Esophagus (tissue), 2 donors: ENCODE measurements at regions not wholly inside any gene's neighbourhood (a gene's known extent, or its start where the extent isn't known, plus 50 kb on each side); places are given as distances from the start of the nearest gene placed in this dataset.

ENCODE experiments used
- H3K27ac ChIP-seq, 2 donors: one replicate each; pipeline ENCODE4 v1.5.1; 2013; ENCODE audit warnings: low read depth in 2 of 2, mild to moderate bottlenecking in 2 of 2, inconsistent platforms in 1 of 2, low read length in 1 of 2, moderate library complexity in 1 of 2
- H3K27me3 ChIP-seq, 2 donors: one replicate each; pipeline ENCODE4 v1.6.1; 2013; ENCODE audit warnings: low read length in 2 of 2, control low read depth in 1 of 2, mild to moderate bottlenecking in 1 of 2; ENCODE audit not compliant: insufficient read depth in 2 of 2, control insufficient read depth in 1 of 2
- H3K36me3 ChIP-seq, 2 donors: one replicate each; pipeline ENCODE4 v1.6.1; 2013; ENCODE audit warnings: low read length in 1 of 2; ENCODE audit not compliant: control insufficient read depth in 2 of 2, insufficient read depth in 2 of 2
- H3K4me1 ChIP-seq, 2 donors: one replicate each; pipeline ENCODE4 v1.6.1; 2013; ENCODE audit warnings: low read length in 1 of 2; ENCODE audit not compliant: control insufficient read depth in 2 of 2, insufficient read depth in 2 of 2
- H3K4me3 ChIP-seq, 2 donors: one replicate each; pipeline ENCODE4 v1.5.1; 2013; ENCODE audit warnings: low read length in 2 of 2, mild to moderate bottlenecking in 2 of 2, low read depth in 1 of 2, moderate library complexity in 1 of 2
- H3K9me3 ChIP-seq, 2 donors: one replicate each; pipeline ENCODE4 v1.6.1; 2013; ENCODE audit warnings: mild to moderate bottlenecking in 2 of 2, low read depth in 1 of 2, low read length in 1 of 2, moderate library complexity in 1 of 2; ENCODE audit not compliant: control insufficient read depth in 2 of 2, insufficient read depth in 1 of 2
- WGBS, 2 donors: extraction: QIAGEN DNeasy Blood & Tissue Kit; methylation state at CpG; one replicate each; pipeline ENCODE4 v1.1.7; 2013; 5-methylcytosine and 5-hydroxymethylcytosine counted together
- donor health status: healthy with polysubstance abuse.
- donor health status: Bipolar disorder and iron deficiency.

DNA sequence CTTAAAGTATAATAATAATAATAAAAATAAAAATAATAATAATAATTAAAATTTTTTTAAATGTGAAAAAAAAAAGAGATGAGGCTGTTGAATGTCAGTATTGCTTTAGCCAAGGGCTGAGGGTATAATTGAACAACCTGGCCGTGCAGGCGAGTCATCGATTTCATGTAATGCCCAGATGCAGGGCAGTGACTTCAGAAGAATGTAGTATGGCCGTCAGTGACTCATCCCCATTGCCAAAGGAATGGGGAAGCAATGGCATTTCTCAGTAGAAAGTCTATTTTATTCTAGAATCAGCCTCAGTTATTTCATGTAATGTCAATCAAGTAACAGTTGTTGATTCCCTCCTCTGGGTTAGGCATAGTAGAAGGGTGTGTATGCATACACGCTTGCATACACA, 516.4 kb downstream of the GLRX3 start:
- H3K27me3 ChIP-seq = no peaks in the 10 kb centered on the region
- 91 to 93% methylated on average over 5 of the region's 5 CpGs for WGBS, 2 donors
- H3K4me3 ChIP-seq = no peak overlapping the region
- H3K4me1 ChIP-seq = no peaks in the 10 kb centered on the region
- H3K9me3 ChIP-seq = peaks cover 6 to 15% of the 10 kb centered on the region in 2 donors
- H3K27ac ChIP-seq = no peak overlapping the region
- no peaks in the 10 kb centered on the region for H3K36me3 ChIP-seq

DNA sequence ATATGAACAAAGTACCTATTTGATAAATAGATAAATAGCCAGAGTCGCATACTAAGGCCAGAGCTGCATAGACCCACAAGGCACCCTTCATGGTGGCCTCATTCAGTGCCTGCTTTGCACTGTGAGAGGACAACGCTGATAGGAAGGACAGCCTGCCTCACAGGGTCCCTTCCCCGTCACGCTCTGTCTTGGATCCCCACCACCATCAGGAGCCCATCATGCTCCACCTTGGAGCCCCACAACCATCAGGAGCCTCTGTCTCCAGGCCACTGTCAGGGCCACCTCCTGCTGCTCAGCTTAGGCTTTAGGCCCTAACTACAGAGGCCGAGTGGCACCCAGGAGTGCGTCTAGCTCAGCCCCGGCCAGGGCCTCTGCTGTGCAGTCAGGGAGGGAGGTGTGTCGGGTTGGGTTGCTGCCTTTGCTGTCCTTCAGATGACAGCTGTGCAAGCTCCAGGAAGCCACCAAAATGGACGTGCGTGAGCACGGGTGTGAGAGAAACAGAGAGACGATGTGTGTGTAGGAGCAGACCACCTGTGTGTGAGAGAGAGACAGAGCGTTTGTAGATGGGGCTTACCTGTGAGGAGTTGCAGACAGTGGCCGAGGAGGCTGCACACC, 516.9 kb downstream of the GLRX3 start:
- Histone ChIP-seq H3K27ac (no peak overlapping the region), H3K4me1 (no peaks in the 10 kb centered on the region), H3K36me3 (no peaks in the 10 kb centered on the region), H3K9me3 (peaks cover 6 to 15% of the 10 kb centered on the region in 2 donors), H3K27me3 (no peaks in the 10 kb centered on the region), H3K4me3 (no peak overlapping the region)
- 81 to 85% methylated on average over 14 of the region's 14 CpGs for WGBS, 2 donors

DNA sequence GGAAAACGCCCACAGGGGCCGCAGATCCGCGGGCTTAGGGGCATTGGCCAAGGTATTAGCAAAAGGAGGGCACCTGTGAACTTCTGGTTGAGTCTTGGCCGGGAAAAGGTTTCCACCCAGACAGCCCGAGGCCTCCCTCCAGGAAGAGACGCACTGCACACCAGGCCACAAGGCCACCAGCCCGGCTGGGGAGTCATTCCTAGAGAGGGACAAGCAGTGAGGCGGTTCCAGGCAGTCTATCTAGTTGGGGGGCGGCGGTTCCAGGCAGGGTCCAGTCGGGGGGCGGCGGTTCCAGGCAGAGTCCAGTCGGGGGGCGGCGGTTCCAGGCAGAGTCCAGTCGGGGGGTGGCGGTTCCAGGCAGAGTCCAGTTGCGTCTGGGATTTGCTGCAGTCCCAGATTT, 518.5 kb downstream of the GLRX3 start:
- Histone ChIP-seq H3K9me3 (peaks cover 8 to 14% of the 10 kb centered on the region in 2 donors), H3K36me3 (no peaks in the 10 kb centered on the region), H3K4me1 (no peaks in the 10 kb centered on the region), H3K27ac (no peak overlapping the region), H3K27me3 (no peaks in the 10 kb centered on the region), H3K4me3 (no peak overlapping the region)
- WGBS, 2 donors = 88 to 92% methylated on average over 20 of the region's 20 CpGs

DNA sequence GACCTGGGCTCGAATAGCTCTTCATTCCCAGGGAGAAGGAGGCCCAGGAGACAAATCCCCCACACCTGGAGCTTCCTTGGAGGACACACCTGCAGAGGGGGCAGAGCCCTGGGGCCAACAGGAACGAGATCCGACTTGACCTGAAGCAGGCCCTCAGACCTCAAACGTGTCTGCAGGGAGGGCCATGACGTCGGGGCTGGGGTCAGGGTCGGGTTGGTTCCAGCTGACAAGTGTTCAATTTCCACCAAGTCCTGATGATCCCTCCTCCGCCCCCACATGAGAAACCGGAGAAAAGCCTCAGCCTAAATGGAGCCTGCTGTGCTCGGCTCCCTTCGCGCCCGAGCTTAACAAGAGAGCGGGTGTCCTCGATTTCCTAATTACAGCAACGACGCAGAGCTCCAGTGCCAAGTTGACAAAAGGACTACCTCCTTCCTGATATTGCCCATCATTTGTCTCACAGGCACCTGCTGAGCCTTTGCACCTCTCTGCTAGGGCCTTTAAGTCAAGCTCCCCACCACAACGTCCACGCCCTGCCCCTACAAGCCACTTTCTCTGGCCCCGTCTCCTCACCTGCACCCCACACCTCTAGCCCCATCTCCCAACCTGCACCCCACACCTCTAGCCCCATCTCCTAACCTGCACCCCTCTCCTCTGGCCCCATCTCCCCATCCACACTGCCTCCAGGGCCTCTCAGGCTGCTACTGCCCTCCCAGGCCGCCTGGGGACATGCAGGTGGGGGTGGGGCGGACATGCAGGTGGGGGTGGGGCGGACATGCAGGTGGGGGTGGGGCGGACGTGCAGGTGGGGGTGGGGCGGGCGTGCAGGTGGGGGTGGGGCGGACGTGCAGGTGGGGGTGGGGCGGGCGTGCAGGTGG, 519.4 kb downstream of the GLRX3 start:
- 73 to 77% methylated on average over 23 of the region's 31 CpGs for WGBS, 2 donors
- no peaks in the 10 kb centered on the region for H3K4me1 ChIP-seq

DNA sequence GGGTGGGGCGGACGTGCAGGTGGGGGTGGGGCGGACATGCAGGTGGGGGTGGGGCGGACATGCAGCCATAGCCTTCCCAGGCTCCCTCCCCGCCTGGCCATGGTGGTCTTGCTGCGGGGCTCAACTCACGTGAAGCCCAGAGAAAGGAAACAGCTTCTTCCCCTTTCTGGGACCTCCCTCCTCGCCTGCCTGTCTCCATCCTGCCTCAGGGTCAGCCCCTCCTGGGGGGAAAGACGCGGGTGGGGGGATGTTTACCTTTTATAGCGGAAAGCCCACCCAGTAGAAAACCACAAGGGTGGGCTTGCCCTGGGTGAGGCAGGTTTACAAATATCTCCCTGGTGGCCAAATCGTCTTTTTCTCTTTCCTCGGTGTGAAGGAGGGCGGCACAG, 520.0 kb downstream of the GLRX3 start:
- no peaks in the 10 kb centered on the region for H3K4me1 ChIP-seq
- no peak overlapping the region for H3K4me3 ChIP-seq
- 48 to 56% methylated on average over 9 to 11 of the region's 14 CpGs for WGBS, 2 donors
- H3K27me3 ChIP-seq = no peaks in the 10 kb centered on the region
- no peaks in the 10 kb centered on the region for H3K36me3 ChIP-seq
- no peak overlapping the region for H3K27ac ChIP-seq
- H3K9me3 ChIP-seq = peaks cover 8 to 10% of the 10 kb centered on the region in 2 donors

More for the DNA sequence above, 519.4 kb downstream of the GLRX3 start:
- H3K9me3 ChIP-seq = peaks cover 8 to 10% of the 10 kb centered on the region in 2 donors
- H3K27ac ChIP-seq = no peak overlapping the region
- H3K36me3 ChIP-seq = no peaks in the 10 kb centered on the region
- H3K27me3 ChIP-seq = no peaks in the 10 kb centered on the region
- H3K4me3 ChIP-seq = no peak overlapping the region

DNA sequence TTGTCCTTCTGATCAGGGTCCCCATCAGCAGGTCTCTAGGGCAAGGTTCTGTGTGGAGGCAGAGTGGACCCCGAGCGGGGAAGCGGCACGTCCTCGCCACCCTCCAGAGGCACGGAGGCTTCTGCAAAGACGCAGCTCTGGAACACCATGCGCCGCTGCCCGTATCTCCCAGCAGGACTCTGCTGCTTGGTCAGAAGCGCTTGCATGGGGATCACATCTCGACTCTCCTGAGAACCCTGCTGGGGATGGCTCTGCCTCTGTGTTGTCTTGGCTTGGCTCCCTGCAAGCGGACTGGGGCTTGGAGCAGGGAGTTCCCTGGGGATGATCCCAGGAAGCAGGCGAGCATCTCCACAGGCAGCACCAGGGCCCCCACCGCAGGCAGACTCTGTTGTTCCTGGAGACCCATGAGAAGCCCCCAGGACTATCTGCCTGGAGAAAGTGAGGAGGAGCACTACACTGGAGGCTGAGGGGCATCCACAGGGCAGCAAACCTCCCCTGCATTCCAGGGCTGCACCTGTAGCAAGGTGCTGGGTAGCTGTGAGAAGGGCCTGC, 520.5 kb downstream of the GLRX3 start:
- no peaks in the 10 kb centered on the region for H3K27me3 ChIP-seq
- no peaks in the 10 kb centered on the region for H3K4me1 ChIP-seq
- H3K27ac ChIP-seq = no peak overlapping the region
- 80% methylated on average over 15 of the region's 15 CpGs for WGBS, 2 donors
- peaks cover 8 to 10% of the 10 kb centered on the region in 2 donors for H3K9me3 ChIP-seq
- H3K36me3 ChIP-seq = no peaks in the 10 kb centered on the region
- no peak overlapping the region for H3K4me3 ChIP-seq

DNA sequence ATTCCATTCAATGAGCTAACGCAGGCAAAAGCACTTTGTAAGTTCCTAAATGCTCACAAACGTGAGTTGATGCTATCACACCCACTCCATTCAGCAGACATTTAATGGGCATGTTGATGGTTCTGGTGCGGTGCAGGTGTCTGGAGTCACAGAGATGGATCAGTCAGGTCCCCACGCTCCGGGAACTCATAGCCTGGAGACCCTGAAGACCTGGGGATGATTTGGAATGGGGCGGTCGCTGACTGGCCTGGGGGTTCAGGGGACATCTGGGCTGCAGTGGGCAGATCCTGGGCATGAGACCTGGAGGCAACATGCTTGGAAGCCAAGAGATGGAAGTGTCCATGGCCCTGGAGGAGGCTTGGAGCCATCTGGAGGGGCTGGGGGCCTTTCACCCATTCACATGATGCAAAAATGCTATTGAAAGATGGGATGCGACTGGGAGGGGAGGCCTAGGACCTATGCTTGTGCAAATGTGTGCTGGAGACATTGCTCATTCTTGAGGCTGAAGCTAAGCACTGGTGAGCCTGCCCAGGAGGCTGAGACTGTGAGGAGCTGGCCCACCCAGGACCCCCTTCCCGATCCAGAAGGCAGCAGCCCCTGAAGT, 522.6 kb downstream of the GLRX3 start:
- no peak overlapping the region for H3K4me3 ChIP-seq
- H3K27ac ChIP-seq = no peak overlapping the region
- WGBS, 2 donors = 85 to 88% methylated on average over 9 of the region's 9 CpGs
- no peaks in the 10 kb centered on the region for H3K4me1 ChIP-seq
- H3K36me3 ChIP-seq = no peaks in the 10 kb centered on the region
- H3K9me3 ChIP-seq = peaks cover 8 to 11% of the 10 kb centered on the region in 2 donors
- H3K27me3 ChIP-seq = no peaks in the 10 kb centered on the region

DNA sequence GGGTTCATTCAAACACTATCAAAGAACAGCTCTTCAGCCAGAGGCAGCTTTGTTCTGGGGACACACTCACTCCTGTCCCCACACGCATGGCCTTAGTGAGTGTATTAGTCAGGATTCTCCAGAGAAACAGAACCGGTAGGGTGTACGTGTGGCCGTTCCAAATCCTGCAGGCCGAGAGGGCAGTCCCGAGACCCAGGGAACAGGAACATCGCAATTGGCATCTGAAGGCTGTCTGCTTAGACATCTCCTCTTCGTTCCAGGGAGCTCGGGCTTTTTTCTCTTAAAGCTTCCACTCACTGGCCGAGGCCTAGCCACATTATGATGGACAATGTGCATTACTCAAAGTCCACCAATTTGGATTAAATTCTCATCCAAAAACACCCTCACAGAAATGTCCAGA, 523.3 kb downstream of the GLRX3 start:
- Histone ChIP-seq H3K9me3 (peaks cover 6 to 11% of the 10 kb centered on the region in 2 donors), H3K27ac (no peak overlapping the region), H3K27me3 (no peaks in the 10 kb centered on the region), H3K4me3 (no peak overlapping the region), H3K4me1 (no peaks in the 10 kb centered on the region), H3K36me3 (no peaks in the 10 kb centered on the region)
- WGBS, 2 donors = 84 to 88% methylated on average over 10 of the region's 10 CpGs

DNA sequence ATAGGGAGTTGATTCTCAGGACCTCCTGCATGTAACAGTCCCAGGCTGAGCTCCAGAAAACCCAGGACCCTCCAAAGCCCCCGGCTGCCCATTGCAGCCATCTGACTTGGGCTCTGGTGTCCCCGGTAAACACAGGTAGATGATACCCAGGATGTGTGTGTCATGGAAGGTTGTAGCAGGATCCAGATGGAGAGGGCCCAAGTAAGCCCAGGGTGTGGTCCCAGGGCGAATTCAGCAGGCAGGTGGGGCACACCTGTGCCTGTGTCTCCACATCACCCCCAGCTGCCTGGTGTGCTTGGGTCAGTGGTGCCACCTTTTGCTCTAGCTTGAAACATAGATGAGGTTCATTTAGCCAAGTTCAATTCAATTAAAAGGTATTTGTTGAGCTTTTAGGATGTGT, 524.1 kb downstream of the GLRX3 start:
- no peaks in the 10 kb centered on the region for H3K4me1 ChIP-seq
- H3K4me3 ChIP-seq = no peak overlapping the region
- 65 to 67% methylated on average over 3 of the region's 3 CpGs for WGBS, 2 donors
- no peaks in the 10 kb centered on the region for H3K27me3 ChIP-seq
- H3K9me3 ChIP-seq = peaks cover 5 to 11% of the 10 kb centered on the region in 2 donors
- no peak overlapping the region for H3K27ac ChIP-seq
- H3K36me3 ChIP-seq = no peaks in the 10 kb centered on the region
